ENCODE measurements at regions not wholly inside any gene's neighbourhood (a gene's known extent, or its start where the extent isn't known, plus 50 kb on each side); places are given as distances from the start of the nearest gene placed in this dataset.

DNA sequence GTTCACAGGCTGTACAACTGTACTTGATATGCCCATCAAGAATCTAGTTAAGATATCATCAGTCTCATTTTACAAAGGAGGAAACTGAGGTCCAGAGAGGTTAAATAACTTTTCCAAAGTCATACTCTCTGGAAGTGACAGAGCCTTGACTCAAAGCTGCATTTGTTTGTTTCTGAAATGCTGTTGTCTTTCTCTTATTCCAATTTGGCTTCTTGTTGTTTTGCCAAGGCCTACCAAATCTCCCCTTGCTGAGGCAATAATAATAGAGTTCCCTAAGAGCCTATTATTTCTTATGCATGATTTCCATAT, 79.8 kb upstream of the C12orf71 start:
- no peak for DNase-seq
- no peak overlapping the region for H4K8ac ChIP-seq (replicated peaks; ENCODE audit: insufficient read length, low read depth, low read length)
- Mint-ChIP-seq H3K4me1 (peaks cover 20 to 21% of the 10 kb centered on the region in 2 experiments), H3K27ac (no peak overlapping the region), H3K9me3 (peaks cover 2 to 9% of the 10 kb centered on the region in 2 experiments; a peak in 2 of 5 replicates), H3K36me3 (ENCODE audit: insufficient read depth in 1 of 3, low read depth in 3 of 3) (peaks cover 0 to 11% (median 0%) of the 10 kb centered on the region in 3 experiments; a peak in 2 of 7 replicates), H3K27me3 (ENCODE audit: low read depth) (no peaks in the 10 kb centered on the region), H3K4me3 (no peak overlapping the region; a peak in 1 of 5 replicates)
- no peak overlapping the region for H4K91ac ChIP-seq (ENCODE audit: insufficient read length, low read depth, low read length)
- no peaks in the 10 kb centered on the region for H4K20me1 ChIP-seq (ENCODE audit: control insufficient read depth, insufficient read depth, insufficient read length)
- H3K23ac ChIP-seq (ENCODE audit: insufficient read length, low read depth, low read length): no peak overlapping the region
- H4K5ac ChIP-seq (ENCODE audit: insufficient read length, low read depth, low read length): no peak overlapping the region
- no peak overlapping the region for H3K14ac ChIP-seq (ENCODE audit: insufficient read depth, low read length)
- H3K79me1 ChIP-seq (ENCODE audit: insufficient read depth, low read depth, low read length, poor library complexity, severe bottlenecking): no peaks in the 10 kb centered on the region
- H3K23me2 ChIP-seq (ENCODE audit: insufficient read length, low read depth, low read length, poor library complexity, severe bottlenecking): no peaks in the 10 kb centered on the region
- H3K9me3 ChIP-seq (ENCODE audit: control insufficient read depth, low read depth, low read length): no peaks in the 10 kb centered on the region
- H3K18ac ChIP-seq (ENCODE audit: insufficient read length, low read depth, low read length): no peak overlapping the region
- TF ChIP-seq CTCF (conservative IDR thresholded peaks at IDR 0.05): no peak
- no peak overlapping the region for H3K9ac ChIP-seq (ENCODE audit: extremely low read depth, insufficient read length, low read length)
- H2BK5ac ChIP-seq (ENCODE audit: insufficient read length, low read length): no peak overlapping the region
- H2BK20ac ChIP-seq (ENCODE audit: low read depth, low read length, poor library complexity, severe bottlenecking): no peak overlapping the region
- H2AFZ ChIP-seq (ENCODE audit: low read length): no peak overlapping the region
- H3K27me3 ChIP-seq (ENCODE audit: insufficient read depth, low read length): no peaks in the 10 kb centered on the region
- H2BK15ac ChIP-seq (ENCODE audit: low read depth, low read length): no peak overlapping the region
- H3K79me2 ChIP-seq (ENCODE audit: insufficient read depth, low read length): no peaks in the 10 kb centered on the region
- H3T11ph ChIP-seq (ENCODE audit: low read length): no peak overlapping the region
- H3K4me2 ChIP-seq (ENCODE audit: insufficient read depth, insufficient read length, low read length): no peak overlapping the region
- H2BK120ac ChIP-seq (ENCODE audit: low read depth, low read length, poor library complexity, severe bottlenecking): no peak overlapping the region
- no peak overlapping the region for H2AK5ac ChIP-seq (ENCODE audit: insufficient read length, low read length)
- H2BK12ac ChIP-seq (ENCODE audit: insufficient read length, low read depth, low read length): no peak overlapping the region
- H3K4ac ChIP-seq (ENCODE audit: low read depth, low read length): no peak overlapping the region
- no peak overlapping the region for H3K27ac ChIP-seq (ENCODE audit: insufficient read length, low read depth, low read length)
- H3K56ac ChIP-seq (ENCODE audit: insufficient read length, low read depth, low read length): no peak overlapping the region
- H3K4me1 ChIP-seq (ENCODE audit: insufficient read depth, low read length): no peaks in the 10 kb centered on the region
